NCI-H146 treated with DMSO at 0.1 percent for 48 hours (cell line): ENCODE measurements at regions not wholly inside any gene's neighbourhood (a gene's known extent, or its start where the extent isn't known, plus 50 kb on each side); places are given as distances from the start of the nearest gene placed in this dataset.
"Not testable (repeated sequence)": the region's sequence is repeated elsewhere in the genome, so short reads cannot be mapped to it uniquely, and the experiment has no call there.

Experiments
- DNase-seq: peaks from one replicate; lab custom pipeline; 2025; ENCODE audit not compliant: unreplicated experiment; lab: John Stamatoyannopoulos, UW

- DNase-seq, result no peak
These were observed 101.9 kb downstream of the RGS21 start for GRCh38 chr1:192418552-192419285.

GRCh38 chr1:192430644-192431043 is 113.9 kb downstream of the RGS21 start:
- no peak for DNase-seq

GRCh38 chr1:192435704-192436103 is 118.9 kb downstream of the RGS21 start:
- DNase-seq, result no peak

- no peak for DNase-seq
These were observed 119.8 kb downstream of the RGS21 start for GRCh38 chr1:192436441-192437078.

- no peak for DNase-seq
These were observed 121.9 kb downstream of the RGS21 start for GRCh38 chr1:192438737-192439136.

- no peak for DNase-seq
These were observed 122.7 kb downstream of the RGS21 start for GRCh38 chr1:192439373-192440025.

- no peak for DNase-seq
These were observed 124.7 kb downstream of the RGS21 start for GRCh38 chr1:192441492-192441891.

- DNase-seq, result no peak
These were observed 125.9 kb downstream of the RGS21 start for GRCh38 chr1:192442736-192443135.

GRCh38 chr1:192443616-192444015 is 126.8 kb downstream of the RGS21 start:
- no peak for DNase-seq

GRCh38 chr1:192445241-192445640 is 128.4 kb downstream of the RGS21 start:
- DNase-seq, result no peak

GRCh38 chr1:192445839-192446489 is 129.2 kb downstream of the RGS21 start:
- peak; percentile 5 for DNase-seq

GRCh38 chr1:192448026-192448578 is 127.5 kb upstream of the RGS1 start:
- DNase-seq, result no peak

- DNase-seq, result no peak
These were observed 122.1 kb upstream of the RGS1 start for GRCh38 chr1:192453360-192453992.

- no peak for DNase-seq
These were observed 116.1 kb upstream of the RGS1 start for GRCh38 chr1:192459467-192459866.

- DNase-seq, result no peak
These were observed 113.9 kb upstream of the RGS1 start for GRCh38 chr1:192461684-192462083.

- no peak for DNase-seq
These were observed 113.0 kb upstream of the RGS1 start for GRCh38 chr1:192462616-192463015.

- no peak for DNase-seq
These were observed 111.9 kb upstream of the RGS1 start for GRCh38 chr1:192463661-192464060.

GRCh38 chr1:192465221-192465620 is 110.4 kb upstream of the RGS1 start:
- DNase-seq, result not testable (repeated sequence)

- peak; percentile 38 for DNase-seq
These were observed 101.4 kb upstream of the RGS1 start for GRCh38 chr1:192474080-192474683.

GRCh38 chr1:192475329-192475728 is 100.2 kb upstream of the RGS1 start:
- peak; percentile 36 for DNase-seq
